HG03439 (cell line): ENCODE measurements at regions not wholly inside any gene's neighbourhood (a gene's known extent, or its start where the extent isn't known, plus 50 kb on each side); places are given as distances from the start of the nearest gene placed in this dataset.
"Not testable (repeated sequence)": the region's sequence is repeated elsewhere in the genome, so short reads cannot be mapped to it uniquely, and the experiment has no call there.

Experiments used
- ATAC-seq: cut with Tn5 transposase; IDR thresholded peaks from one replicate; pipeline ENCODE4 v1.9.1; 2021; ENCODE audit warnings: mild to moderate bottlenecking, moderate library complexity; ENCODE audit not compliant: unreplicated experiment

GRCh38 chr12:126907900-126908764, 1358.8 kb upstream of the TMEM132C start:
- no peak for ATAC-seq

GRCh38 chr12:126908765-126909142, 1358.2 kb upstream of the TMEM132C start:
- no peak for ATAC-seq

GRCh38 chr12:126910570-126910969, 1356.4 kb upstream of the TMEM132C start:
- ATAC-seq = no peak

GRCh38 chr12:126912111-126912510, 1354.9 kb upstream of the TMEM132C start:
- ATAC-seq = no peak

- no peak for ATAC-seq
Measured at GRCh38 chr12:126914170-126914793, 1352.7 kb upstream of the TMEM132C start.

- no peak for ATAC-seq
Measured at GRCh38 chr12:126915309-126915708, 1351.7 kb upstream of the TMEM132C start.

- no peak for ATAC-seq
Measured at GRCh38 chr12:126926023-126926594, 1340.9 kb upstream of the TMEM132C start.

- ATAC-seq = no peak
Measured at GRCh38 chr12:126930234-126930633, 1336.7 kb upstream of the TMEM132C start.

- no peak for ATAC-seq
Measured at GRCh38 chr12:126932156-126932555, 1334.8 kb upstream of the TMEM132C start.

GRCh38 chr12:126935435-126935834, 1331.5 kb upstream of the TMEM132C start:
- ATAC-seq = no peak

GRCh38 chr12:126936181-126936851, 1330.7 kb upstream of the TMEM132C start:
- ATAC-seq = no peak

- ATAC-seq = no peak
Measured at GRCh38 chr12:126937431-126937830, 1329.5 kb upstream of the TMEM132C start.

- ATAC-seq = no peak
Measured at GRCh38 chr12:126944684-126945083, 1322.3 kb upstream of the TMEM132C start.

GRCh38 chr12:126946958-126947357, 1320.0 kb upstream of the TMEM132C start:
- not testable (repeated sequence) for ATAC-seq

GRCh38 chr12:126949558-126949957, 1317.4 kb upstream of the TMEM132C start:
- ATAC-seq = no peak

GRCh38 chr12:126950266-126950665, 1316.7 kb upstream of the TMEM132C start:
- ATAC-seq = no peak

GRCh38 chr12:126952096-126953007, 1314.6 kb upstream of the TMEM132C start:
- no peak for ATAC-seq

GRCh38 chr12:126953365-126953889, 1313.5 kb upstream of the TMEM132C start:
- no peak for ATAC-seq

GRCh38 chr12:126960221-126960620, 1306.7 kb upstream of the TMEM132C start:
- ATAC-seq = no peak

GRCh38 chr12:126960709-126961108, 1306.3 kb upstream of the TMEM132C start:
- ATAC-seq = no peak
